ENCODE measurements at regions not wholly inside any gene's neighbourhood (a gene's known extent, or its start where the extent isn't known, plus 50 kb on each side); places are given as distances from the start of the nearest gene placed in this dataset.

DNA sequence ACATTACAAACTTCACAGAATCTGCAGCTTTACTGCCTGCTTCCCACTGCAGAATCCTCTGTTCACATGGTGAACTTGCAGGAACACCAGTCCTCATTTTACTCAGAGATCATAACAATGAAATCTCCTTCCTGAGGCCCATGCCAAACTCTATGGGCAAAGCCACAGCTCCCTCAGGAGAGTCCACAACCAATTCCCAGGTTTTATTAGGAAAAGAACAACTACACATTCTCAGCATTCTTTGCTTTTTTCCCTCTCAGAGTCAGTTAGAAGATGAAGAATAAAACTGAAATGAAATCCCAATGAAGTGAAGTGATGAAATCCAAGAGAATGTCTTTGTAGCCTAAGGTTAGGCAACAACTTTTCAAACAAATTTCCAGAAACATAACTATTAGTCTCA, 233.7 kb downstream of the DSEL start:
- no peak for DNase-seq

DNA sequence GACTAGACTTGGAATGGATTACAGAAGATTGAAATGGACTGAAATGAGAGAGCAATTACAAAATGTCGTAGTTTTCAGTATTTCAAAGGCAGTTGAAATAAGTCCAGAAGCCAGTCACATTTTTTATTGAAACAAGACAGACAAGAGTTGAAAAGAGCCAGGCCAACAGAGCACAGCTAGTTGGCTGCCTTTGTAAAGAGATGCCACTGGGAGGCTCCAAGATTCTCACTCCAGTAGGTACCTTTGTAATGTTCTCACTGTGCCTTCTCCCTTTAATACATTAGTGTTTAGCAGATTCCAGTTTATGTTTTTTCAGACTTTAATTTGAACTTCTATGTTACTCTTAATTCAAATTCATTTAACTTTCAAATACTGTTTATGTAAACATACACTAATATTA, 234.8 kb downstream of the DSEL start:
- DNase-seq: no peak

DNA sequence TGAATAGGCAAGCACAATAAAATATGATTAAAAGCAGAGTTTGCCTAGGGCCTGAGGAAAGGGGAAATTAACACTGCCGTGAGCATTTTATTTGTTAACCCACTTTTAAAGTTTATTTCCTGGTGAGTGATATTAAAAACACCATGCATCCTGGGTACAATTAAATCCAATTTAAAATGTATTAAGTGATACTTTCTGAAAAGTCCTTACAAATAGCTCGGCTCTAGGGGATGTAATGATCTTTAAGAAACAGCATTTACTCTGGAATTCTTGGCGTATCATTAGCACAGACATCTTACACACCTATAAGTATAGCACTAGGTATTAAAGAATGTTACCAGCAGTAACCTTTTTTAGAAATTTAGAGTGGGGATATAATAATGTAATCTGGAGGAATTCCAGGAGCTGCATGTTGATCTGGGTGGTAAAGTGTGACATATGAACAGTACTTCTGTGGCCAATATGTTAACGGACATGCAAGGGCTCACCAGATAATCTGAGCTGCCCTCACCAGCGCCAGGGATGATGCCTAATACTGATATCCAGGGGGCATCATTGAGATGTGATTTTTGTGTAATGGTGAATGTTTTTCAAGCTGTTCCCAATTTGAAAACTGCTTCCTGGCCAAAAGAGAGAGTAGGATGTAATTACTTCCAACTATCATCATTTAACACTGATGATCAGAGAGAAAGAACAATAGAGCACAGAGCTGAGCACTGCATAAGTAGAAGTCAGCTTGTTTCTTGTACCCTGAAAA, 235.9 kb downstream of the DSEL start:
- no peak for DNase-seq

DNA sequence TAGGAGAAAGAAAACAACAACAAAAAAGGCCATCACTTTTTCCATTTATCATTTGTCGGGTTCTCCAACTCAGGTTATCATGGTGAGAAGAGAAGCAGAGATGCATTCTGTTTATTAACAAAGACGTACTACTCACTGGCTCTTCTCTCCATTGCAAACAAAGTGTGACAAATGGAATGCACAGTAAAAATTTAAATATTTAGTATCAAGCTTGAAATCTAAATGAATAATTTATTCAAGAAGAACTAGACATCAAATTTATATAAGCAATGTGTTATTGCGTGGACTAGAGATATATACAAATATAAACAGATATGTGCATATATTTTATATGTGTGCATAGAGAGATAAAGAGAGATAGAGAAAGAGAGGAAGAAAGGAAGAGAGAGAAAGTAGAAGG, 236.5 kb downstream of the DSEL start:
- DNase-seq: no peak

DNA sequence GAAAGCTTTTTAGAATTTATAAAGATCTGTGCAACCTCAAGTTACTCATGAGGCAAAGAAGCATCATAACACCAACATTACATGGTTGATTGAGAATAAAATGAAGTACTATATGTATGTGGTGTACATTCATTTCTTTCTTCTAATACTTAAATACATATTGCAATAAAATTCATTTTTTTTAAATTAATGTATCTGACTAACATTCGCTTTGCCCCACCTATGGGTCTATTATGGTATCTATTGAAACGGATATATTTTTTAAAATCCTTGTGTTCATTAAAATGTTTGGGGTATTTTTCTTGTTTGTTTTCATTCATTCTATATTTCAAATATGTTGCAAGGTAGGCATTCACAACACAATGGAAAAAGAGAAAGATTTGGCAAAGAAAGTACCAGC, 237.5 kb downstream of the DSEL start:
- DNase-seq: no peak

DNA sequence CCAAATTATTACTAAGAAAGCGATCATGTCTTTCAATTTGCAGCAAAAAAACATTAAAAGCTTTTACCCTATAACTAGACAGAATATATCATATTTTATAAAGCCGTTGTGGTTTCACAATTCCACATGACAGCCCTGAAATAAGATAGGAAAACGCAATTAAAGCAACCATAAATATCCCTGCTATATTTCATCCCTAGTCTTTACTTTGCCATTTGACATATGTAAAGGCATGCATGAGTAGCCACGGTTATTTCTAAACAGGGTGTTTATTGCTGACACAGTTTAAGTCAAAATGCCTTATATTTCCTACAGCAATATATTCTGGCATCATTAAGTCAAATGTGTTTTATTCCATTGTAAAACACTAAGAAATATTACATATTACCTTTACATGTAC, 239.9 kb downstream of the DSEL start:
- DNase-seq: no peak

DNA sequence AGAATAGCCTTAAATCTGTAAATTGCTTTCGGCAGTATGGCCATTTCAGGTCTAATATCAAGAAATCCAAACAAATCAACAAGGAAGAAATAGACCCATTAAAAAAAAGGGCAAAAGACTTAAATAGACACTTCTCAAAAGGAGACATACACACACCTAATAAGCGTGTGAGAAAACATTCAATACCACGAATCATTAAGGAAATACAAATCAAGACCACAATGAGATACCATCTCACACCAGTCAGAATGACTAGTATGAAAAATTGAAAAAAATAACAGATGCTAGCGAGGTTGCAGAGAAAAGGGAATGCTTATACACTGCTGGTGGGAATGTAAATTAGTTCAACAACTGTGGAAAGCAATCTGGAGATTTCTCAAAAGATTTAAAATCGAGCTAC, 243.2 kb downstream of the DSEL start:
- no peak for DNase-seq

DNA sequence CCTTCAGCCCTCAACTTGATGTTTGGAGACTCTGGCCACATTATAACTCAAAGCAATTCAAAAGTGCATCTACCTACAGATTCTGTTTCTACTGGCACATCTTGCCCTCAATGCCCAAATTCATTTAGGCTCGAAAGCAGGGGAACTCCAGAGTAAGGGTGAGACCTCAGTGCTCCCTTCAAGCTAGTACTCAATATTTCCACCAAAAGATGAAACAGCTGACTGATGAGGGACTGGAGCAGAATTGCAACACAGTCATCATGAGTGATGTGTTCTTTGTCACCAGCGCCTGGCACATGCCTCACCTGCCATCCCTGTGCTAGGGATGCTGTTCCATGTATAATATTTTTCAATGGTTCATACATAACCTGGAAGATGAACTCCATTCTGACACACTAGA, 247.3 kb downstream of the DSEL start:
- no peak for DNase-seq

DNA sequence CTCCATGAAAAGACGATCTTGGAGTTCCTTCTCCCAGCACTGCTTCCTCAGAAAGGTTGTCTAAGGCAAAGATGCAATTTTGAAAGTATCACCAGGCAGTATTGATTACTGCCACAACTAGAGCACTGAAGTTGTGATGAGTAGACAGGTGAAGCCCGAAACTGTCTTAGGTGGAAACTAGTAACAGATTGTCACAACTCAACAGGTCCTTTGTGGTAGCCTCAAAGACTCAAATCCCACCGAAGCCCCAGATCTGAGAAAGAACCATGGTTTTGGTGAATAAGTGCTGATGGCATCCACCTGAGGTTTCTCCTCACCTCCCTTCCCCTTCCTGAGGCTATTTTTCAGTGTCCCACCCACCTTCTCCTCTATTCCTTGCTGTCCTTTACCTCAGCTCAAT, 248.0 kb downstream of the DSEL start:
- no peak for DNase-seq

DNA sequence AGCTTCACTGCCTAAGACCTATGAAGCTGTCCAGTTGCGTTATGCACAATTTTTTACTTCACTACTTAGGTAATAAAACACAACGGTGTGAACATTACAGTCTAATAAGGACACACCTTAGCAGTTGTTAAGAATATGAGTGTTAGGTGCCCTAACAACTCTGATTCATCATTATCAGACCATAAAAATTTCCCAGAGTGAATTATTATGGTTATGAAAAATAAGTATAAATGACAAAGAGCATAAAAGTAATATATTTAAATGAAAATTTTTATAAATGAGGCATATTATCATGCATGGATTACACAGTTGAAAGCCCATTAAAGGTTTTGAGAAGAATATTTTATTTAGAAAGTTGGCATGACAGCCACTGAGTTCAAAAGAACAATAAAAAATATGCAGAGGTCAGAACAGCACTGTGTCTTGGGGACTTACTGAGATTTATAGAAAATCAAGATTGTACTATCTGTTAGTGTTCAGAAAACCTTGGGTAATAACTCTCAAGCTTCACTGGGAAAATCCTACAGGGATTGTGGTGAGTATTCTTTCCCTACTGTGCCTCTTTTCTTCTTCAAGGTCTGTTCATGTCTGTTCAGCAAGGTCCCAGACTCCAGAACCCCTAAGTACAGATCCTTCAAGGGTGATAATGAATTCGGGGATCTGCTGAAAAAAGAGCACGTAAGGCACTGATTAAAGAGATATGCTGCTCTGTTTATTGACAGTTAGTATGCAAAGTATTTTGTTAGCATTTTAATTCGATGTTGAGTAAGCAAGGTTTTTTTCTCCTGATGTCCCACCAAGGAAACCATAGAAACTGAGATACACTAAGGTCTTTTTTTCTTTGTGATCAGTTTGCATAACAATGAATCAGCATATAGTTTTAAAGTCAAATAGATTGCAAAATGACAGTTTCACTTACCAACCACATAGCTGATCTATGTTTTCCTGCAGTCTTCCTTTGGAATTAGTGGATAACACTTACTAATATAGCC, 250.0 kb downstream of the DSEL start:
- DNase-seq: no peak

DNA sequence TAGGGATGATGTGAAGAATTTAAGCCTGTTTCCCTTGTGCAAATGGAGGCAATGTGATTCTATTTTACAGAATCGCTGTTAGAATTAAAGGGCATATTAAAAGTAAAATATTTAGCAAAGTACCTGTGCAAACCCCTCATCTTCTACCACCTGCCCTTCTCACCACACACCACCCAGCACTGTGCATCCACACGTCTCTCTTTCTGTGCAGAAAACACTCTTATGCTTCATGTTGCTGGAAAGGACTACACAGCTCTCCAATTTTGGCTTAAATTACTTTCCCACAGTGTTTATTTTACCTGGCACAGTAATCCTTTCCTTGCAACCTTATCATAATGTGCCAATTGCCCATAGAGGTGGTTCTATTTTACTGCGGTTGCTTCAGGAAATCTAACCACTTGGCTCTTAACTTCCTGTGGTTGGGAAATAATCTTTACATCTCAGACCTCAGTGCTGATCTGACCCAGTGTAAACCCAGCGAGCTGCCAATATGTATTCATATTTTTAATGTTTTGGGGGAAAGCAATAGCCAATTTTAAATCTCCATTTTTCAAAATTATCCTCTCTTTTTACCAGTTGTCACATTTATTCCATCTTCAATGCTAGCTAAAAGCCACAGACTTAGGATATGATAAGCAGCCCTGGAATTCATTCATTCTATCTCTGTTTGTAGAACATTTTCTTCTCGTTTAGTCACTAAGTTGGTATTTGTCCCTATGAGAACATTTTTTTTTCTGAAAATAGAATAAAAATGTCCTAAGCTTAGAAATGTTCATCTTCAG, 250.9 kb downstream of the DSEL start:
- DNase-seq: no peak

DNA sequence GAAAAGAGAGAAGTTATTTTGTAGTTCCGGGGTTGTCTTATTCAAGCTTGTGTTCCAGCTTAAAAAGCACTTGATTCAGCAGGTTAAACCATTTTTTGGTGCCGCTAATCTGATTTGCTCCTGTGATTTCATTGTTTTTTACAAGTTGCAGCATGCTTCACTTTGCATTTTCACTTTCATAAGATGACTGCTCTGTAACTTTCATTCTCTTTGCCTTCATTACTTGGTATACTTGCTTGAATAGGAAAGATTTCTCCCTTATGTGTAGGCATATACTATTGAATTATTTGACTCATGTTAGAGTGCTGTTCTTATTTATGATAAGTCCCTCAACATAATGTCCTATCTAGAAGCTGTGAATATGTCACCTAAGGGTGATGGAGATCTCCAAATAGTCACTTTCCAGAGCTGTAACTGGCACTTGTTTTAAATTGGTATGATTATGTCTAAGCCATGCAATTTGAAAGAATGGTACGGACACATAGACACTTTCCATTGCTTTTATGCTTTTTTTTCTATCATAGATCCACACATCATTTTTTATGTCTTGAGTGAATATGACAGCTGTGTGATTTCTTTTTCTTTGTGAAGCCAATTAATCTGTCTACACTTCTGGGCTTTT, 254.5 kb downstream of the DSEL start:
- DNase-seq: no peak

DNA sequence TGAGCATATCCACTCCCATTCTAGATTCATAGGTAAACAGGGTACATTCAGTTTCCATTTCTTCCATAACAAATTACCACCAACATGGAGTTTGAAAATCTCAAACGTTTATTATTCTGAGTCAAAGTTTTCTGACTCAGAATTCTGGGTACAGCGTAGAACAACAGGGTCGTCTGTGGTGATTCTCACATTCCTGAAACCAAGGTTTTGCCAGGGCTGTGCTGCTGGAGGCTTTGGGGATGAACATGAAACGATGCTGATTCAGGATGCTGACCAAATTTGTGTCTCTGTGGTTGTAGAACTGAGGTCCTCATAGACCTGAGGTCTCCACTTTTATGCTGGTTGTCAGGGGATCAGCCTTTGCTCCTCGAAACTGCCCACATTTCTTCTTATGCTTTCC, 255.7 kb downstream of the DSEL start:
- no peak for DNase-seq

DNA sequence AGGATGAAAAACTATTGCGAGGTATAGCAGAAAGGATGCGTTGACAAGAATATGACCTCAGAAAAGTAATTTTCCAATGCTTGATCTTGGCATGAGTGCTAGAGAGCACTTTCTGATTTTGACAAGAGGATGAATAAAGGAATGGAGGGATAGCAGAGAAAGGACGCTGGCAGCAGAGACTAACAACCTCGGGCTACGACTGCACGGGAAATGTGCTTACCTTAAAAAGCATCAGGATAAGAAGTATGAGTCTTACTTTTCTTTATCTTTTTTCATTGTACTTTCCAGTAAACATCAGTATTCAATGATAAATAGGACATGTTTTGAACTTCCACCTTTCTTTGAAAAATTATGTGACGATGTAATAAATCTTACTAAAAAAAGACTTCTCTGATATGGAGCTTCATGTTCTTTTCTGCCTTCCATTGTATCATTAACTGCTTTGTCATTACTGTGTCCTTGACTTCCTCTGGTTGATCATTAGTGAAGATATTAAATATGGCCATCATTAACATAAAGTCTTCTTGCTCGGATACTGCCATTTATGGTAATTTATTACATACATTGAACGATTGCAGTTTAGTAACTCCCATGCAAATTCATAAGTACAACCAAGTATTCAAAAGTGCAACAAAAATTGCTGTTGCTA, 265.6 kb downstream of the DSEL start:
- DNase-seq: no peak

DNA sequence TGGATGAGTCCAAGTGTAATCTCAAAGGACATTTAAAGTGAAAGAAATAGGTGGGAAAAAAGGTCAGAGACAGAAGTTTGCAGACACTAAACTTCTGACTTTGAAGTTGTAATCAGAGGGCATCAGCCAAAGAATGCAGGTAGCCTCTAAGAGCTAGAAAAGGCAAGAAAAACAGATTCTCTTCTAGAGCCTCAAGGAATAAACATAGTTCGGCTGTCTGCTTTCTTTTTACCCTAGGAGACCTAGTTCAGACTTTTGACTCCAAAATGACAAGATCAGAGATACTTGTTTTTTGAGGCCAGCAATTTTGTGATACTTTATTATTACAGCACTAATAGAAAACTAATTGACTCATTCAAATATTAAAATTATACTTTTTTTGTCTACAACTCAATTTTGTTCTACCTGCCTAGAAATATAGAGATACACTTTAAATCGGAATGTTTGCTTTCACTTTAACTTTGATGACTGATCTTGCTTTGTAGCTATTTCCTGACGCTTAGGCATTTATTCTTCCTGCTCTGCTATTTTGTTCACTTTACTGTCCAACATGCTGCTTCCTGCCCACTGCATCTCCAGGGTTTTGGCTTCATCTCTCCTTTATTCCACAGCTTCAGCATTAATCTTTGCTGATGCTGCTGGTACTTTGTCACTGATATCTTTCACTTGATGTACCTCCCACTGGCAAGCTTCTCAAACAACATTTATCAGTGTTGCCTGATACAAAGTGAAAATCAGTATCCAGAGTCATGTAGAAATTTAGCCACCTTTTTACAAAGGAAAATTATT, 272.5 kb downstream of the DSEL start:
- no peak for DNase-seq

DNA sequence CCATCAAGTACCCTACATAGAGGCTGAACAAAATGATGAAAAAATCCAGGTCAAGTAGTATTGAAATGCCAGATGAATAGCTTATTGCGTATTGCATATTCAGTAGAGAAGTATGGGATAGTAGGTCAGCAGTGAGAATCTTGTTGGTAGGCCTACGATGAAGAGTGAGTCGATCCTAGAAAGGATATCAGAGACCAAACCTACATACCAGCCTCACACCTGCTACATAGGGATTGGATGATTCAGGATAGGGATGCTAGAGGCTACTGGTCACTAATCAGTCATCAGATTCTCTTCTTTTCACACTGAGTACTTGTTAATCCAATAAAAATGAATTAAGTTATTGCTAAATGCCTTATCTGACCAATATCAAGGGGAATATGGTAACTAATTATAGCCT, 274.5 kb downstream of the DSEL start:
- DNase-seq: no peak

DNA sequence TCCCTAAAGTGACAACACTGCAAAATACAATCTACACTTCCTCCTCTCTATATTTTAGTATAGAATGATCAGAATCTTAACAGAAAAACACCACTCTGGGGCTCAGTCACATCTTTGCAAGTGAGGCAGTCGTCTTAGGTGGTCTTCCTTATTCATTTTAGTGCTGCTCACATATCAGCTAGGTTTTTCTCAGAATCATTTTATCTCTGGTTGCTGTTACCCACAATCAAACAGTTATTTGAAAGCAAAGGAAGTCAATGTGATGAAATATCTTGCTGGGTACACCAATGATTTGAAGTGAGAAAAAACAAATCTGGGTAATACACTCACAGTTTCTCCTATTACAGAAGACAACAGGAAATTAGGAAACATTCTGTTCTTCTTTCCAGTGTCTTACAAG, 275.2 kb downstream of the DSEL start:
- DNase-seq: no peak

DNA sequence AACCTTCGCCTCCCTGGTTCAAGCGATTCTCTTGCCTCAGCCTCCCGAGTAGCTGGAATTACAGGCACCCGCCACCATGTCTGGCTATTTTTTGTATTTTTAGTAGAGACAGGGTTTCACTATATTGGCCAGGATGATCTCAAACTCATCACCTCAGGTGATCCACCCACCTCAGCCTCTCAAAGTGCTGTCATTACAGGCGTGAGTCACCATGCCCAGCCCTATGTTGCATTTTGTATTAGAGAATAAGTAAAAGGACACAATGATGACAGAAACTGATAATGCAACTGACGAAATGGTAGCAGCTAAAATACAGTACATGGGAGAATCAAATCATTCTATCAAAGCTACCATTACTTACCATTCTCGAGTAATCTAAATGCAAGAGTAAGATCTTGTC, 276.7 kb downstream of the DSEL start:
- DNase-seq: no peak

DNA sequence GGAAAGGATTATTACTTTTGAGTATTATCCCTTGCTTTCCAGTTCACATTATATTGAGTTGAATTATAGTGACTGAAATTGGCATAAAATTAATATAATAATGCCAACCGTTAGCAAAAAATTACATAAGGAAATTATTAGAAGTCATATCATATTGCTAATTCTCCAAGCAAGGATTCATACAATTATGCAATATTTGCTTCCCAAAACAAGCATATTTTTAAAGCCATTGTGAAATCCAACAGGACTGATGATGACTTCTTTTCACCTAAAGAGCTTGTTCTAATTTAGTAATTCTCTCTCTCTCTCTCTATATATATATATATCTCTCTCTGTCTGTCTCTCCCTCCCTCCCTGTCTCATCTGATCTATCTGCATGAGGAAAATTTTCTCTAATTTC, 283.5 kb downstream of the DSEL start:
- no peak for DNase-seq

DNA sequence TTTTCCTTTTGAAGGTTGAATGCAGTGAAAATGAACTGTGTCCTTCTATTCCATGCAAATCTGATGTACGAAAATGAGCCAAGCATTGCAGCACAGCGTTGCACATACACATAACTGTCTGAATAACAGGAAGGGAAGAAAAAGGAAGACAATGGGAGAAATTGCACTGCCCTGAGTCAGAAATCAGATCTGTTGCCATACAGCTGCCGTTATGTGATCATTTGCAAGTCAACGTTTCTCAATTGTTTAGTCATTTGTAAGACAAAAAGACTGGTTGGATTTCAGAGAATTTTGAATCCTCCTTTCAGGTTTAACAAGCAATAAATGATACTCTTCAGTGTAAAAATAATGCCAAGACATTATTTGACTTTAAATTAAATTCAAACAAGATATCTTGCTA, 284.1 kb downstream of the DSEL start:
- no peak for DNase-seq

DNA sequence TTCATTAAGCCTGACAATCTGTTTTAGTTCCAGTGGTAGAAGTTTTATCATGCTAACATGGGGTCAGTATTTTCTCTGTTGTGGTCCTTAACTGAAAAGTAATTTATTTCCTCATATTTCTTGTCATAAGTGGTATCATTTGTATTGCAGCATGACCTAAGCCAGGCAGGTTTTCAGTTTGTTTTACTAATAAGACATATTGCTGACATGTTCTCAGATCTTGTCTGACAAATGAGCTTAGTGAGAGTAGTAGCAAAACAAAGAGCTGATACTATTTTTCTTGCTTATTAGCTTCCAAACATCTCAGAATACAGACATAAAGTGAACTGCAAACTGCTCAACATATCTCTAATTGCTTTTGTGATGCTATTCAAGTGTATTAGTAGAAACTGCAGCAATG, 293.6 kb downstream of the DSEL start:
- DNase-seq: no peak

DNA sequence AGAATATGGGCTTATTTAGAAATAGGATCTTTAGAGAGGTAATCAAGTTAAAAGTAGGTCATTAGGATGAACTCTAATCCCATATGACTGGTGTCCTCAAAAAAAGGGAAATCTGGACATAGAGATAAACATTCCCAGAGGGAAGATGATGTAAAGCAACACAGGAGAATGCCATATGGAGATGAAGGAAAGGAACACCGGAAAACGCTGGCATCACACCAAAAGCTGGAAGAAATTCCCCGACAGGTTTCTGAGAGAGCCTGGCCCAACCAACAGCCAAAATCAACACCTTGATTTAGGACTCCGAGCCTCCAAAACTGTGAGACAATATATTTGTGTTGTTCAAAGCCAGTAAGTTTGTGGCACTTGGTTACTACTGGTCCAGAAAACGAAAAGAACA, 296.7 kb downstream of the DSEL start:
- DNase-seq: no peak
